GM12864 (cell line): ENCODE measurements at regions not wholly inside any gene's neighbourhood (a gene's known extent, or its start where the extent isn't known, plus 50 kb on each side); places are given as distances from the start of the nearest gene placed in this dataset.

Source experiments
- DNase-seq: peaks from one replicate; pipeline ENCODE4 v3.0.0-alpha.2; 2011; ENCODE audit warnings: low read depth
- H3K4me3 ChIP-seq: 2 replicates; pipeline ENCODE4 v1.5.1; 2011; ENCODE audit warnings: mild to moderate bottlenecking, low read depth, low read length, control low read depth
- TF ChIP-seq, protein P1 (sequence below): IDR thresholded peaks from 2 replicates; pipeline ENCODE4 v1.5.1; 2011; ENCODE audit warnings: low read depth, mild to moderate bottlenecking, moderate library complexity, low read length, control low read depth, inconsistent platforms; ENCODE audit errors: missing control alignments

- DNase-seq = no peak
- no peak overlapping the region for H3K4me3 ChIP-seq
- TF ChIP-seq, protein P1, sequence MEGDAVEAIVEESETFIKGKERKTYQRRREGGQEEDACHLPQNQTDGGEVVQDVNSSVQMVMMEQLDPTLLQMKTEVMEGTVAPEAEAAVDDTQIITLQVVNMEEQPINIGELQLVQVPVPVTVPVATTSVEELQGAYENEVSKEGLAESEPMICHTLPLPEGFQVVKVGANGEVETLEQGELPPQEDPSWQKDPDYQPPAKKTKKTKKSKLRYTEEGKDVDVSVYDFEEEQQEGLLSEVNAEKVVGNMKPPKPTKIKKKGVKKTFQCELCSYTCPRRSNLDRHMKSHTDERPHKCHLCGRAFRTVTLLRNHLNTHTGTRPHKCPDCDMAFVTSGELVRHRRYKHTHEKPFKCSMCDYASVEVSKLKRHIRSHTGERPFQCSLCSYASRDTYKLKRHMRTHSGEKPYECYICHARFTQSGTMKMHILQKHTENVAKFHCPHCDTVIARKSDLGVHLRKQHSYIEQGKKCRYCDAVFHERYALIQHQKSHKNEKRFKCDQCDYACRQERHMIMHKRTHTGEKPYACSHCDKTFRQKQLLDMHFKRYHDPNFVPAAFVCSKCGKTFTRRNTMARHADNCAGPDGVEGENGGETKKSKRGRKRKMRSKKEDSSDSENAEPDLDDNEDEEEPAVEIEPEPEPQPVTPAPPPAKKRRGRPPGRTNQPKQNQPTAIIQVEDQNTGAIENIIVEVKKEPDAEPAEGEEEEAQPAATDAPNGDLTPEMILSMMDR = no peak
Measured at GRCh38 chr15:31243895-31244294, 82.7 kb upstream of the KLF13 start.

DNA sequence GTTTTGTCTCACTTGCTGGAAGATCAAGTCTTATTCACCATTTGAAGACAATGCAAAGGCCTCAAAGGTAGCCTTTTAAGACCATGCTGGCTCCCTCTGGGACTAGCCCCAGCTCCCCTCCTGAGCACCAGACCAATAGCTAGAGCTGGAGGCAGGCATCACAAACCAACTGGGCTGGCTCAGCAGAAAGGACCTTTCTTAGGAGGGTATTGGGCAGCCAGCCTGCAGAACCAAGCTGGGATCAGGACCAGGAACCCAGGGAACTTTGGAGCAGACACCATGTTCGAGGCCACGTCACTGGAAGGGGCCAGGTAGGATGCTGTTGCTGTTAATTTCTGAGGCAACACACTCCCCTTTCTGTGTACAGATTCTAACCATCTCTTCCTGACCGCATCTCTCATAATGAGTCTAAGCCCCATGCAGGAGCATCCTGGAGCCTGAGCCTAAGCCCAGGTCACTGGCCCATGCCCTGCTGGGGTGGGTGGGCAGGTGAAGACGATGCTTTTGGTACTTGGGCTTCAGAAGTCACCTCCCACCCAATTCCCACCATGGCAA is 81.4 kb upstream of the KLF13 start:
- DNase-seq = no peak
- H3K4me3 ChIP-seq = no peak overlapping the region
- TF ChIP-seq, protein P1 = no peak

- TF ChIP-seq, protein P1 = no peak
- no peak for DNase-seq
- no peak overlapping the region for H3K4me3 ChIP-seq
Measured at GRCh38 chr15:31245756-31246155, 80.9 kb upstream of the KLF13 start.

- no peak for DNase-seq
- TF ChIP-seq, protein P1 = no peak
- H3K4me3 ChIP-seq = no peak overlapping the region
Measured at GRCh38 chr15:31247404-31247803, 79.2 kb upstream of the KLF13 start.

GRCh38 chr15:31248263-31248662 is 78.4 kb upstream of the KLF13 start:
- H3K4me3 ChIP-seq = no peak overlapping the region
- no peak for DNase-seq
- TF ChIP-seq, protein P1 = no peak

DNA sequence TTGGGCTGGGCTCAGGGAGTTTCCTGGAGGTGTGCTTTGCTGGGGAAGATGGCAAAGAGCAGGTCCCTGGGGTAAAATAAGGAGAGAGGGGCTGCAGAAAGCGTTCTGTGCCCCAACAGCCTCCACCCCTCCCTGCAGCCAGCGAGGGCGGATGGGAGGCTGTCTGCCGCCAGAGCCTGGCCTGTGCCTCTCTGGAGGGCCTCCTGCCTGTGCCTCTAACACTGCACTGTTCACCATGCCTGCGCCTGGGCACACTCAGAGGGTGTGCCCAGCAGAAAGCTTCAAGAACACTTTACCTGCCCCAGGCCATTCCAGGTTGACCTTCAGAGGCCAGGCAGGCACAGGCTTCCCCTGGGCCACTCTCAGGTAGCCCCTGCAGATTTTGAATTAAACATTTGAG is 77.7 kb upstream of the KLF13 start:
- TF ChIP-seq, protein P1 = no peak
- no peak for DNase-seq
- H3K4me3 ChIP-seq = no peak overlapping the region

GRCh38 chr15:31250033-31250432 is 76.6 kb upstream of the KLF13 start:
- H3K4me3 ChIP-seq = no peak overlapping the region
- TF ChIP-seq, protein P1 = no peak
- no peak for DNase-seq
